GM18511 (cell line): ENCODE measurements at regions not wholly inside any gene's neighbourhood (a gene's known extent, or its start where the extent isn't known, plus 50 kb on each side); places are given as distances from the start of the nearest gene placed in this dataset.

ENCODE experiments used
- ATAC-seq: cut with Tn5 transposase; IDR thresholded peaks from one replicate; pipeline ENCODE4 v1.9.1; 2021; ENCODE audit warnings: mild to moderate bottlenecking, moderate library complexity; ENCODE audit not compliant: unreplicated experiment

- ATAC-seq: no peak
Observed at GRCh38 chr1:56197946-56198345, 381.4 kb downstream of the PLPP3 start.

- no peak for ATAC-seq
Observed at GRCh38 chr1:56196839-56197238, 382.5 kb downstream of the PLPP3 start.

- no peak for ATAC-seq
Observed at GRCh38 chr1:56194701-56195300, 384.6 kb downstream of the PLPP3 start.

GRCh38 chr1:56193656-56194055 is 385.7 kb downstream of the PLPP3 start:
- ATAC-seq: no peak

GRCh38 chr1:56191369-56191768 is 388.0 kb downstream of the PLPP3 start:
- no peak for ATAC-seq

- ATAC-seq: no peak
Observed at GRCh38 chr1:56190806-56191365, 388.5 kb downstream of the PLPP3 start.

GRCh38 chr1:56189946-56190805 is 389.2 kb downstream of the PLPP3 start:
- no peak for ATAC-seq

GRCh38 chr1:56189454-56189853 is 389.9 kb downstream of the PLPP3 start:
- no peak for ATAC-seq

- ATAC-seq: no peak
Observed at GRCh38 chr1:56188855-56189254, 390.5 kb downstream of the PLPP3 start.

GRCh38 chr1:56188221-56188620 is 391.1 kb downstream of the PLPP3 start:
- no peak for ATAC-seq

- ATAC-seq: no peak
Observed at GRCh38 chr1:56187405-56187804, 392.0 kb downstream of the PLPP3 start.

GRCh38 chr1:56185493-56185892 is 393.9 kb downstream of the PLPP3 start:
- no peak for ATAC-seq

- ATAC-seq: no peak
Observed at GRCh38 chr1:56183151-56183550, 396.2 kb downstream of the PLPP3 start.

GRCh38 chr1:56180520-56181190 is 398.7 kb downstream of the PLPP3 start:
- no peak for ATAC-seq

GRCh38 chr1:56179543-56179942 is 399.8 kb downstream of the PLPP3 start:
- ATAC-seq: no peak

- no peak for ATAC-seq
Observed at GRCh38 chr1:56175211-56175610, 404.2 kb downstream of the PLPP3 start.

- ATAC-seq: no peak
Observed at GRCh38 chr1:56174176-56174885, 405.0 kb downstream of the PLPP3 start.

- no peak for ATAC-seq
Observed at GRCh38 chr1:56173736-56174135, 405.6 kb downstream of the PLPP3 start.

GRCh38 chr1:56171670-56172069 is 407.7 kb downstream of the PLPP3 start:
- ATAC-seq: no peak

GRCh38 chr1:56170784-56171320 is 408.5 kb downstream of the PLPP3 start:
- no peak for ATAC-seq

- ATAC-seq: no peak
Observed at GRCh38 chr1:56169856-56170255, 409.5 kb downstream of the PLPP3 start.
